NT2/D1 (cell line): ENCODE measurements at regions not wholly inside any gene's neighbourhood (a gene's known extent, or its start where the extent isn't known, plus 50 kb on each side); places are given as distances from the start of the nearest gene placed in this dataset.
A peak's percentile ranks its signal among the peaks of the same experiment; 100 is the strongest.
"Not testable (repeated sequence)": the region's sequence is repeated elsewhere in the genome, so short reads cannot be mapped to it uniquely, and the experiment has no call there.

ENCODE experiments used
- DNase-seq: peaks from one replicate; pipeline ENCODE4 v3.0.0-alpha.2; 2011; ENCODE audit warnings: low read depth, low spot score
- H3K27me3 ChIP-seq: 2 replicates; pipeline ENCODE4 v1.6.0; 2011; ENCODE audit warnings: mild to moderate bottlenecking; ENCODE audit not compliant: insufficient read length, insufficient read depth
- H3K36me3 ChIP-seq: 2 replicates; pipeline ENCODE4 v1.6.1; 2011; ENCODE audit warnings: mild to moderate bottlenecking, low read length, mixed read lengths; ENCODE audit not compliant: insufficient read depth, insufficient read length
- H3K4me1 ChIP-seq: 2 replicates; pipeline ENCODE4 v1.5.1; 2011; ENCODE audit not compliant: insufficient read depth, insufficient read length
- H3K4me3 ChIP-seq: 2 replicates; pipeline ENCODE4 v1.5.1; 2011; ENCODE audit warnings: low read depth; ENCODE audit not compliant: insufficient read length
- H3K9ac ChIP-seq: 2 replicates; pipeline ENCODE4 v1.6.0; 2011; ENCODE audit warnings: low read depth; ENCODE audit not compliant: insufficient read length
- H3K9me3 ChIP-seq: 2 replicates; pipeline ENCODE4 v1.5.1; 2011; ENCODE audit warnings: mild to moderate bottlenecking, low read length; ENCODE audit not compliant: insufficient read depth
- SUZ12 ChIP-seq: IDR thresholded peaks from 2 replicates; pipeline ENCODE4 v1.6.1; 2011; ENCODE audit not compliant: insufficient read length, insufficient read depth; ENCODE audit errors: extremely low read depth
- YY1 ChIP-seq: IDR thresholded peaks from 2 replicates; pipeline ENCODE4 v1.6.1; 2011; ENCODE audit not compliant: insufficient read length, insufficient read depth
- ZNF274 ChIP-seq: IDR thresholded peaks from 2 replicates; pipeline ENCODE4 v1.6.1; 2011; ENCODE audit warnings: mild to moderate bottlenecking, low read depth, low read length

DNA sequence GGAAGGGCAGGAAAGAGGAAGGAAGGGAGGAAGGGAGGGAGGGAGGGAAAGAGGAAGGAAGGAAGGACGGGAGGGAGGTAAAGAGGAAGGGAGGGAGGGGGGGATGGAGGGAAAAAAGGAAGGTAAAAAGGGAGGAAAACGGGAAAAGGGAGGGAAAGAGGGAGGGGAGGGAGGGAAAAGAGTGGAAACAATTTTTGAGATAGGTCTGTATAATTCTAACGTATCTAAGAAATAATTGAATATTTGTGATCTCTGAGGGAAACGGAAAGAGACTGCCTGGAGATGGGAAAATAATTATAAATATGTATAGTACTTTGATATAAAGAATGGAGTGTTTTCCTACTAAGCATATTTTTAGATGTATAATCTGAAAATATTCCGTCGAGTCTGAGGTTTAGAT, 158.2 kb upstream of the FOXK1 start:
- no peaks in the 10 kb centered on the region for H3K36me3 ChIP-seq
- H3K27me3 ChIP-seq, result no peaks in the 10 kb centered on the region
- DNase-seq, result no peak
- TF ChIP-seq ZNF274, result no peak
- H3K4me1 ChIP-seq, result no peaks in the 10 kb centered on the region
- no peaks in the 10 kb centered on the region for H3K9me3 ChIP-seq
- H3K9ac ChIP-seq, result no peak overlapping the region
- H3K4me3 ChIP-seq, result no peak overlapping the region

DNA sequence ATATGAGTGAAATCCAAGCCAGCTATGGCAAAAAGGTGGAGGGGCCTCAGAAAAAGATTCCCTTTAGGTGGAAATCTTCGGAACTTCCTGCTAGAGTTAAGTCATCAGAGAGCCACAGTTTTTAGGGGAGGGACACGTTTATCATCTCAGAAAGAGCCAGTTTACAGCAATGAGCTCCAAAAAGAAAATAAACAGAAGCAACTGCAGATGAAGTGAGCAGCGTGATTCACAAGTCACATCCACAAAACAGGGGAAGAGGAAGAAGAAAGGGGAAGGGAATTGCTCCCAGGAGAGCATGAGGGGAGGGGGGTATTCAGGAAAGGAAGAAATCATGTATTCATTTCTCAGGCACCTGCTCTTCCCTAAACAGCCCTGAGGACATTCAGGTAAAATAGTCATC, 156.2 kb upstream of the FOXK1 start:
- no peaks in the 10 kb centered on the region for H3K27me3 ChIP-seq
- TF ChIP-seq ZNF274 (no peak), SUZ12 (no peak), YY1 (no peak)

GRCh38 chr7:4527988-4528636, 154.0 kb upstream of the FOXK1 start:
- no peak overlapping the region for H3K4me3 ChIP-seq

More for the DNA sequence above, 156.2 kb upstream of the FOXK1 start:
- no peak overlapping the region for H3K9ac ChIP-seq
- DNase-seq, result no peak
- H3K4me3 ChIP-seq, result no peak overlapping the region
- H3K36me3 ChIP-seq, result no peaks in the 10 kb centered on the region
- no peaks in the 10 kb centered on the region for H3K9me3 ChIP-seq
- H3K4me1 ChIP-seq, result no peaks in the 10 kb centered on the region

GRCh38 chr7:4531236-4531635, 150.9 kb upstream of the FOXK1 start:
- peak; percentile 22 for DNase-seq
- Histone ChIP-seq H3K9me3 (no peaks in the 10 kb centered on the region; the same call in 1 of the 2 replicates), H3K4me1 (peaks cover 2% of the 10 kb centered on the region), H3K36me3 (no peaks in the 10 kb centered on the region), H3K9ac (no peak overlapping the region), H3K27me3 (no peaks in the 10 kb centered on the region), H3K4me3 (no peak overlapping the region)
- TF ChIP-seq YY1 (no peak), SUZ12 (no peak), ZNF274 (no peak)

More at GRCh38 chr7:4527988-4528636, 154.0 kb upstream of the FOXK1 start:
- DNase-seq, result no peak
- no peaks in the 10 kb centered on the region for H3K4me1 ChIP-seq
- H3K9me3 ChIP-seq, result no peaks in the 10 kb centered on the region
- no peak for TF ChIP-seq SUZ12
- no peak for TF ChIP-seq YY1
- TF ChIP-seq ZNF274, result no peak
- H3K9ac ChIP-seq, result no peak overlapping the region
- no peaks in the 10 kb centered on the region for H3K27me3 ChIP-seq
- no peaks in the 10 kb centered on the region for H3K36me3 ChIP-seq

GRCh38 chr7:4533339-4533738, 148.8 kb upstream of the FOXK1 start:
- DNase-seq, result not testable (repeated sequence)

GRCh38 chr7:4549681-4550080, 132.4 kb upstream of the FOXK1 start:
- no peak overlapping the region for H3K9ac ChIP-seq
- no peak overlapping the region for H3K4me3 ChIP-seq
- no peaks in the 10 kb centered on the region for H3K4me1 ChIP-seq
- peaks cover 7% of the 10 kb centered on the region for H3K9me3 ChIP-seq
- no peaks in the 10 kb centered on the region for H3K27me3 ChIP-seq
- TF ChIP-seq YY1 (no peak), ZNF274 (no peak), SUZ12 (no peak)
- no peaks in the 10 kb centered on the region for H3K36me3 ChIP-seq
- DNase-seq, result no peak

More at GRCh38 chr7:4533339-4533738, 148.8 kb upstream of the FOXK1 start:
- H3K4me1 ChIP-seq, H3K36me3 ChIP-seq, H3K9me3 ChIP-seq, H3K9ac ChIP-seq, H3K4me3 ChIP-seq, H3K27me3 ChIP-seq: not testable (repeated sequence)

DNA sequence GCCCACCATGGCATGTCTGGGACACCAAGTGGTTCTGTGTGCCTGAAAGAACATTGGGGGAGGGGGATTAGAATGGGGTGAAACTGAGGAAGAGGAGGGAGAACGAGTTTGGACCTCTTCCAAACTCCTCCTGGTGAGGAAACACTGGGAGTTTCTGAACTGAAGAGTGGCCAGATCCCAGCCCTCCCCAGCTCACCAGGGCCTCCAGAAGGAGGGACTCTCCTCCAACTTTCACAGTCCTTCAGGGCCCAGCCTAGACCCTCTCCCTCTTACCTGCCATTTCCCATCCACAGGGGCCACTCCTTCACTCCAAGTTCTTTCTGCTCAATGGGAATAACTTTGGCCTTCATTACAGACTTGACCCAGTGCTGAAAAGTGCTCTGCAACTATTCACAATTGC, 132.0 kb upstream of the FOXK1 start:
- H3K4me1 ChIP-seq, result no peaks in the 10 kb centered on the region
- no peak for TF ChIP-seq ZNF274
- TF ChIP-seq SUZ12, result no peak
- no peak for TF ChIP-seq YY1
- no peaks in the 10 kb centered on the region for H3K36me3 ChIP-seq
- no peak overlapping the region for H3K9ac ChIP-seq
- no peaks in the 10 kb centered on the region for H3K27me3 ChIP-seq
- peaks cover 7% of the 10 kb centered on the region for H3K9me3 ChIP-seq
- DNase-seq, result no peak
- no peak overlapping the region for H3K4me3 ChIP-seq

- Histone ChIP-seq H3K9ac (no peak overlapping the region), H3K27me3 (no peaks in the 10 kb centered on the region), H3K4me3 (no peak overlapping the region), H3K4me1 (no peaks in the 10 kb centered on the region), H3K36me3 (no peaks in the 10 kb centered on the region), H3K9me3 (peaks cover 7% of the 10 kb centered on the region)
- DNase-seq, result no peak
- TF ChIP-seq YY1, result no peak
- TF ChIP-seq SUZ12, result no peak
- no peak for TF ChIP-seq ZNF274
These were observed 129.1 kb upstream of the FOXK1 start for GRCh38 chr7:4552985-4553384.
